WTC11 (cell line): ENCODE measurements at regions not wholly inside any gene's neighbourhood (a gene's known extent, or its start where the extent isn't known, plus 50 kb on each side); places are given as distances from the start of the nearest gene placed in this dataset.

ENCODE experiments used
- AFF4 ChIP-seq: sonication (generic); formaldehyde crosslinking; IDR thresholded peaks from 2 replicates; pipeline ENCODE4 v1.8.1; 2023; ENCODE audit warnings: mild to moderate bottlenecking, missing genetic modification reagents, borderline replicate concordance
- AR ChIP-seq: fragments of 250-450 bp; sonication (Bioruptor Pico); IDR thresholded peaks from 2 replicates; pipeline ENCODE4 v1.9.0; 2021; ENCODE audit warnings: mild to moderate bottlenecking
- ARID4B ChIP-seq: sonication (generic); formaldehyde crosslinking; IDR thresholded peaks from 2 replicates; pipeline ENCODE4 v1.8.0; 2023; ENCODE audit warnings: missing genetic modification reagents, mild to moderate bottlenecking, borderline replicate concordance
- CTCF ChIP-seq: fragments of 200-600 bp; IDR thresholded peaks from 2 replicates; pipeline ENCODE4 v1.8.0; 2022; ENCODE audit warnings: antibody characterized with exemption
- GABPB1 ChIP-seq: sonication (generic); formaldehyde crosslinking; IDR thresholded peaks from 2 replicates; pipeline ENCODE4 v1.8.1; 2023; ENCODE audit warnings: mild to moderate bottlenecking, missing genetic modification reagents
- IRF1 ChIP-seq: sonication (generic); formaldehyde crosslinking; IDR thresholded peaks from 2 replicates; pipeline ENCODE4 v1.8.0; 2023; ENCODE audit warnings: missing genetic modification reagents
- IRF2 ChIP-seq: sonication (generic); formaldehyde crosslinking; IDR thresholded peaks from 2 replicates; pipeline ENCODE4 v1.8.0; 2022; ENCODE audit warnings: low read depth, missing genetic modification reagents, borderline replicate concordance
- MAX ChIP-seq: sonication (generic); formaldehyde crosslinking; IDR thresholded peaks from 2 replicates; pipeline ENCODE4 v1.8.0; 2022; ENCODE audit warnings: mild to moderate bottlenecking, missing genetic modification reagents
- NFE2L1 ChIP-seq: sonication (generic); formaldehyde crosslinking; IDR thresholded peaks from 2 replicates; pipeline ENCODE4 v1.8.1; 2023; ENCODE audit warnings: missing genetic modification reagents
- NR1H2 ChIP-seq: sonication (generic); formaldehyde crosslinking; IDR thresholded peaks from 2 replicates; pipeline ENCODE4 v1.9.0; 2021; ENCODE audit warnings: mild to moderate bottlenecking, moderate library complexity, missing genetic modification reagents
- NR2C2 ChIP-seq: sonication (generic); formaldehyde crosslinking; IDR thresholded peaks from 2 replicates; pipeline ENCODE4 v1.8.0; 2022; ENCODE audit warnings: mild to moderate bottlenecking, missing genetic modification reagents
- USF2 ChIP-seq: sonication (generic); formaldehyde crosslinking; IDR thresholded peaks from 2 replicates; pipeline ENCODE4 v1.8.1; 2023; ENCODE audit warnings: mild to moderate bottlenecking, missing genetic modification reagents, moderate library complexity
- ZBTB43 ChIP-seq: sonication (generic); formaldehyde crosslinking; IDR thresholded peaks from 2 replicates; pipeline ENCODE4 v1.8.1; 2023; ENCODE audit warnings: mild to moderate bottlenecking, missing genetic modification reagents
- ZSCAN18 ChIP-seq: fragments of 250-450 bp; sonication (Bioruptor Pico); IDR thresholded peaks from 2 replicates; pipeline ENCODE4 v2.1.2; 2022; ENCODE audit warnings: mild to moderate bottlenecking, moderate library complexity

GRCh38 chr2:217672472-217672871 lies 330.3 kb downstream of the TNS1 start:
- TF ChIP-seq CTCF (no peak), NFE2L1 (CRISPR knock-in tag) (no peak), AFF4 (CRISPR knock-in tag) (no peak), MAX (CRISPR knock-in tag) (no peak), AR (no peak), IRF2 (CRISPR knock-in tag) (no peak), NR1H2 (CRISPR knock-in tag) (no peak), GABPB1 (no peak), ARID4B (CRISPR knock-in tag) (no peak), NR2C2 (no peak), IRF1 (no peak), ZSCAN18 (CRISPR knock-in tag) (no peak), USF2 (CRISPR knock-in tag) (no peak), ZBTB43 (CRISPR knock-in tag) (no peak)
